Gastrocnemius medialis (tissue), 4 donors: ENCODE measurements at regions not wholly inside any gene's neighbourhood (a gene's known extent, or its start where the extent isn't known, plus 50 kb on each side); places are given as distances from the start of the nearest gene placed in this dataset.

Experiments
- CTCF ChIP-seq, 5 experiments: fragments of 450-650 bp in 3 of 5; fragments of 200-600 bp in 2 of 5; sonication (generic) in 2 of 5; IDR thresholded peaks in 4 of 5; conservative IDR thresholded peaks in 1 of 5; 1 replicate in 4 of 5; 2 replicates in 1 of 5; pipeline ENCODE4 v1.5.1; 2016 to 2019; ENCODE audit warnings: antibody characterized with exemption in 5 of 5, mild to moderate bottlenecking in 3 of 5, moderate library complexity in 3 of 5
- POLR2A ChIP-seq, 2 donors: fragments of 450-650 bp; IDR thresholded peaks; one replicate each; pipeline ENCODE4 v1.6.1; 2017; ENCODE audit warnings: antibody characterized with exemption in 2 of 2, mild to moderate bottlenecking in 2 of 2, moderate library complexity in 2 of 2

- TF ChIP-seq POLR2A (IDR thresholded peaks at IDR 0.05) = no peak
- no peak for TF ChIP-seq CTCF (IDR thresholded peaks at IDR 0.05 in 4 of 5, conservative IDR thresholded peaks at IDR 0.05 in 1 of 5)
Measured at GRCh38 chr18:41237317-41237716, 717.7 kb upstream of the PIK3C3 start.
